GM12878 (cell line): ENCODE measurements at regions not wholly inside any gene's neighbourhood (a gene's known extent, or its start where the extent isn't known, plus 50 kb on each side); places are given as distances from the start of the nearest gene placed in this dataset.

ENCODE experiments used
- ATAC-seq: fragments of 200-7000 bp; cut with Tn5 transposase; 3 replicates; pipeline ENCODE4 v1.9.1; 2020; ENCODE audit warnings: mild to moderate bottlenecking, moderate library complexity
- BruUV-seq: library from RNA; stranded (reverse); fragments of 400-500 nt; replicated peaks from 2 replicates; lab custom pipeline; 2021; lab: Mats Ljungman, UMichigan
- CTCF ChIA-PET: fragments of 300-600 bp; sonication (Branson Sonifier 250); formaldehyde crosslinking; extraction: SDS; loops from one replicate; lab custom pipeline; 2021; ENCODE audit warnings: inconsistent platforms; lab: Yijun Ruan, JAX
- POLR2A ChIA-PET: fragments of 350-600 bp; formaldehyde crosslinking; extraction: SDS; loops from one replicate; lab custom pipeline; 2021; ENCODE audit warnings: inconsistent platforms; lab: Charles Lee
- RAD21 ChIA-PET: fragments of 300-600 bp; sonication (Branson Sonifier 250); formaldehyde crosslinking; loops from one replicate; lab custom pipeline; 2023; ENCODE audit warnings: antibody characterized with exemption; ENCODE audit not compliant: unreplicated experiment; lab: Charles Lee
- SMC1A ChIA-PET: fragments of 300-600 bp; sonication (Branson Sonifier 250); formaldehyde crosslinking; loops from one replicate; lab custom pipeline; 2023; ENCODE audit not compliant: unreplicated experiment, uncharacterized antibody; lab: Charles Lee
- DNase-seq: peaks from one replicate; pipeline ENCODE4 v3.0.0-alpha.2; 2011; ENCODE audit warnings: low read depth, low spot score
- FAIRE-seq: peaks from 3 replicates; lab custom pipeline; 2011; peaks lifted over from hg19 to GRCh38; lab: Jason Lieb, UNC
- H2AFZ ChIP-seq: 2 replicates; pipeline ENCODE4 v1.6.0; 2011; ENCODE audit warnings: low read depth, low read length, control low read depth; ENCODE audit not compliant: control insufficient read depth
- H3K27ac ChIP-seq: 2 replicates; pipeline ENCODE4 v1.5.1; 2011; ENCODE audit warnings: control low read depth; ENCODE audit not compliant: control insufficient read depth, insufficient read depth
- H3K27me3 ChIP-seq, 2 experiments: replicated peaks in 1 of 2; 2 replicates each; pipeline versions ENCODE4 v1.6.0 to v1.6.1; 2011; ENCODE audit warnings: low read length in 1 of 2; ENCODE audit not compliant: control insufficient read depth in 2 of 2, insufficient read depth in 2 of 2
- H3K36me3 ChIP-seq, 2 experiments: 2 replicates each; pipeline ENCODE4 v1.5.1; 2011; ENCODE audit warnings: low read length in 1 of 2; ENCODE audit not compliant: control insufficient read depth in 2 of 2, insufficient read depth in 2 of 2
- H3K4me1 ChIP-seq: 2 replicates; pipeline ENCODE4 v1.6.1; 2011; ENCODE audit warnings: mild to moderate bottlenecking, low read length, moderate library complexity, mixed read lengths; ENCODE audit not compliant: control insufficient read depth, insufficient read depth
- H3K4me2 ChIP-seq: 2 replicates; pipeline ENCODE4 v1.6.0; 2011; ENCODE audit warnings: control low read depth; ENCODE audit not compliant: control insufficient read depth, insufficient read depth
- H3K4me3 ChIP-seq: fragments of 200-600 bp; sonication (generic); 2 replicates; pipeline ENCODE4 v1.5.1; 2016
- H3K79me2 ChIP-seq: 2 replicates; pipeline ENCODE4 v1.6.0; 2011; ENCODE audit warnings: low read length; ENCODE audit not compliant: control insufficient read depth, insufficient read depth
- H3K9ac ChIP-seq: 2 replicates; pipeline ENCODE4 v1.8.0; 2011; ENCODE audit warnings: low read length, control low read depth, mixed read lengths; ENCODE audit not compliant: control insufficient read depth, insufficient read depth
- H3K9me3 ChIP-seq: replicated peaks from 3 replicates; pipeline ENCODE4 v1.5.1; 2011; ENCODE audit warnings: mild to moderate bottlenecking, low read length; ENCODE audit not compliant: control insufficient read depth, insufficient read depth
- H4K20me1 ChIP-seq: 2 replicates; pipeline ENCODE4 v1.6.0; 2011; ENCODE audit not compliant: control insufficient read depth, insufficient read depth
- BCL11A ChIP-seq: IDR thresholded peaks from 2 replicates; pipeline ENCODE4 v1.6.1; 2011; ENCODE audit warnings: low read depth, low read length
- BCLAF1 ChIP-seq: fragments of 450-650 bp; IDR thresholded peaks from 2 replicates; pipeline ENCODE4 v1.6.1; 2017; ENCODE audit warnings: antibody characterized with exemption, mild to moderate bottlenecking, moderate library complexity
- BHLHE40 ChIP-seq, 2 experiments: fragments of 450-650 bp in 1 of 2; IDR thresholded peaks; 2 replicates each; pipeline ENCODE4 v1.6.1; 2011 to 2017; ENCODE audit warnings: low read depth in 2 of 2, borderline replicate concordance in 1 of 2, improper control_type of control experiment in 1 of 2, low read length in 1 of 2, mild to moderate bottlenecking in 1 of 2
- CHD4 ChIP-seq: fragments of 200-600 bp; sonication (generic); IDR thresholded peaks from 2 replicates; pipeline ENCODE4 v1.6.1; 2016; ENCODE audit warnings: mild to moderate bottlenecking
- CTCF ChIP-seq, 3 experiments: IDR thresholded peaks in 2 of 3; conservative IDR thresholded peaks in 1 of 3; 2 replicates each; pipeline ENCODE4 v1.5.1; 2011; ENCODE audit warnings: low read depth in 3 of 3, low read length in 3 of 3, mild to moderate bottlenecking in 3 of 3, control low read depth in 2 of 3, moderate library complexity in 2 of 3, inconsistent platforms in 1 of 3, mixed read lengths in 1 of 3; ENCODE audit not compliant: control insufficient read depth in 2 of 3, insufficient read depth in 1 of 3; ENCODE audit errors: extremely low read depth in 1 of 3
- IKZF1 ChIP-seq: fragments of 450-650 bp; conservative IDR thresholded peaks from 2 replicates; pipeline ENCODE4 v1.6.1; 2017; ENCODE audit warnings: antibody characterized with exemption, mild to moderate bottlenecking
- JUND ChIP-seq: IDR thresholded peaks from 2 replicates; pipeline ENCODE4 v1.6.1; 2012; ENCODE audit warnings: low read depth, mild to moderate bottlenecking, low read length, improper control_type of control experiment, moderate library complexity
- MYB ChIP-seq: fragments of 150-350 bp; IDR thresholded peaks from 2 replicates; pipeline ENCODE4 v1.6.1; 2014; ENCODE audit warnings: mild to moderate bottlenecking, low read depth, low read length, borderline replicate concordance
- NFXL1 ChIP-seq: fragments of 450-650 bp; IDR thresholded peaks from 2 replicates; pipeline ENCODE4 v1.6.1; 2017; ENCODE audit warnings: antibody characterized with exemption, mild to moderate bottlenecking, borderline replicate concordance
- NFYA ChIP-seq: IDR thresholded peaks from 2 replicates; pipeline ENCODE4 v1.6.1; 2011; ENCODE audit warnings: low read depth, mild to moderate bottlenecking, low read length, improper control_type of control experiment, borderline replicate concordance
- PAX5 ChIP-seq: IDR thresholded peaks from 2 replicates; pipeline ENCODE4 v1.6.1; 2011; ENCODE audit warnings: low read depth, low read length, borderline replicate concordance
- RAD51 ChIP-seq: fragments of 450-650 bp; IDR thresholded peaks from 2 replicates; pipeline ENCODE4 v1.6.1; 2016; ENCODE audit warnings: moderate library complexity, mild to moderate bottlenecking, inconsistent platforms
- SKIL ChIP-seq: fragments of 450-650 bp; IDR thresholded peaks from 2 replicates; pipeline ENCODE4 v1.6.1; 2017; ENCODE audit warnings: mild to moderate bottlenecking, low read depth, inconsistent platforms; ENCODE audit not compliant: poor library complexity, severe bottlenecking
- SREBF2 ChIP-seq: IDR thresholded peaks from 2 replicates; pipeline ENCODE4 v1.6.1; 2012; ENCODE audit warnings: mild to moderate bottlenecking, low read length
- ZNF207 ChIP-seq: fragments of 450-650 bp; IDR thresholded peaks from 2 replicates; pipeline ENCODE4 v1.6.1; 2014; ENCODE audit warnings: antibody characterized with exemption, mild to moderate bottlenecking, borderline replicate concordance
- WGBS: methylation state at CpG from one replicate; pipeline ENCODE4 v1.1.6; 2016; ENCODE audit warnings: low lambda C conversion rate; ENCODE audit not compliant: insufficient replicate concordance, insufficient coverage; ENCODE audit errors: missing lambda C conversion rate; 5-methylcytosine and 5-hydroxymethylcytosine counted together
- in situ Hi-C: fragments of 300-500 bp; cut with MboI; formaldehyde crosslinking; loops from 9 replicates; pipeline ENCODE4 v1.14.3; 2018; ENCODE audit warnings: mixed read lengths
- intact Hi-C: fragments of 100-400 bp; cut with micrococcal nuclease; formaldehyde crosslinking; loops from one replicate; pipeline ENCODE4 v1.14.2; 2022; ENCODE audit not compliant: unreplicated experiment

- ChIA-PET CTCF (interaction anchor here (0.9 kb wide), 1 partner anchor 150 kb away, joined by 3 read pairs; the partner anchor contains the start of gene LRIG2), RAD21 (interaction anchor here (0.6 to 1.2 kb wide), 2 partner anchors 165 to 348 kb away, joined by 3 to 4 read pairs; no protein-coding TSS in a partner anchor), SMC1A (no interaction called here), POLR2A (no interaction called here)
- in situ Hi-C loops (no loop called here), intact Hi-C loops (no loop called here)
- H3K79me2 ChIP-seq = no peaks in the 10 kb centered on the region
- no peaks in the 10 kb centered on the region; a peak in 1 of 4 replicates for H3K27me3 ChIP-seq
- H2AFZ ChIP-seq = no peak overlapping the region
- no peak overlapping the region for H3K9ac ChIP-seq
- FAIRE-seq = no peak
- H4K20me1 ChIP-seq = no peaks in the 10 kb centered on the region
- H3K4me1 ChIP-seq = peaks cover 6% of the 10 kb centered on the region; the same call in 1 of the 2 replicates
- H3K27ac ChIP-seq = no peak overlapping the region
- WGBS = 93% methylated on average over 9 of the region's 9 CpGs
- ATAC-seq = no peak
- no peak for DNase-seq
- H3K4me3 ChIP-seq = no peak overlapping the region
- no peak overlapping the region for H3K4me2 ChIP-seq
- H3K36me3 ChIP-seq = no peaks in the 10 kb centered on the region
- TF ChIP-seq SREBF2 = no peak
- no peak for TF ChIP-seq BCLAF1
- TF ChIP-seq CTCF (IDR thresholded peaks at IDR 0.05 in 2 of 3, conservative IDR thresholded peaks at IDR 0.05 in 1 of 3; ENCODE audit: control insufficient read depth in 2 of 3, extremely low read depth in 1 of 3, insufficient read depth in 1 of 3, low read depth in 3 of 3, low read length in 3 of 3) = no peak
- TF ChIP-seq IKZF1 = no peak
- no peak for TF ChIP-seq JUND
- TF ChIP-seq MYB = no peak
- no peak for TF ChIP-seq PAX5
- TF ChIP-seq BCL11A = no peak
- TF ChIP-seq CHD4 = no peak
- no peak for TF ChIP-seq NFXL1
- no peak for TF ChIP-seq BHLHE40 (IDR thresholded peaks at IDR 0.05; ENCODE audit: borderline replicate concordance in 1 of 2, low read depth in 2 of 2, low read length in 1 of 2)
- no peak for TF ChIP-seq SKIL
- TF ChIP-seq RAD51 = no peak
- no peak for TF ChIP-seq ZNF207
- no peak for TF ChIP-seq NFYA
- BruUV-seq = no TSS peak
- no peaks in the 10 kb centered on the region; the same call in 2 of the 3 replicates for H3K9me3 ChIP-seq
These were observed 150.5 kb downstream of the LRIG2 start for GRCh38 chr1:113223546-113223945.
